ENCODE measurements at regions not wholly inside any gene's neighbourhood (a gene's known extent, or its start where the extent isn't known, plus 50 kb on each side); places are given as distances from the start of the nearest gene placed in this dataset.

DNA sequence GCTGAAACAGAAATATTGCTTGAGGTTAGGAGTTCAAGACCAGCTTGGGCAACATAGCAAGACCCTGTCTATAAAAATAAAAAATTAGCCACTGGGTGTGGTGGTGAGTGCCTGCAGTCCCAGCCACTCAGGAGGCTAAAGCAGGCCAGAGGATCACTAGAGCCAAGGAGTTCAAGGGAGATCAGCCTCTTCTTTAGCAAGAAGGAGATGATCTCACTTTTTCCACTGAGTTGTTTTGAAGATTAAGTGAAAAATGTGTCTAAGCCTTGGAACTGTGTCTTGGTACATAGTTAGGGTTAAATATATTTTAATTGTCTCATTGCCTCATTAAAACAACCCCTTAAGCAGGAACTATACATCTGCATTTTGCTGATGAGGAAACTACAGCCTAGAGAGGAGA is 279.0 kb upstream of the ZFP64 start:
- peaks cover 3% of the 10 kb centered on the region for H3K27me3 ChIP-seq (ENCODE audit: control insufficient read depth, insufficient read depth, low read length)
- H3K9me3 ChIP-seq (ENCODE audit: control insufficient read depth, insufficient read depth, low read length), result no peaks in the 10 kb centered on the region
- no peak for DNase-seq (ENCODE audit: low read depth, low spot score)
- ChIA-PET POLR2A (no interaction called here), CTCF (no interaction called here)
- no peak overlapping the region for H3K27ac ChIP-seq (ENCODE audit: low read depth, low read length)
- TF ChIP-seq, protein P1, sequence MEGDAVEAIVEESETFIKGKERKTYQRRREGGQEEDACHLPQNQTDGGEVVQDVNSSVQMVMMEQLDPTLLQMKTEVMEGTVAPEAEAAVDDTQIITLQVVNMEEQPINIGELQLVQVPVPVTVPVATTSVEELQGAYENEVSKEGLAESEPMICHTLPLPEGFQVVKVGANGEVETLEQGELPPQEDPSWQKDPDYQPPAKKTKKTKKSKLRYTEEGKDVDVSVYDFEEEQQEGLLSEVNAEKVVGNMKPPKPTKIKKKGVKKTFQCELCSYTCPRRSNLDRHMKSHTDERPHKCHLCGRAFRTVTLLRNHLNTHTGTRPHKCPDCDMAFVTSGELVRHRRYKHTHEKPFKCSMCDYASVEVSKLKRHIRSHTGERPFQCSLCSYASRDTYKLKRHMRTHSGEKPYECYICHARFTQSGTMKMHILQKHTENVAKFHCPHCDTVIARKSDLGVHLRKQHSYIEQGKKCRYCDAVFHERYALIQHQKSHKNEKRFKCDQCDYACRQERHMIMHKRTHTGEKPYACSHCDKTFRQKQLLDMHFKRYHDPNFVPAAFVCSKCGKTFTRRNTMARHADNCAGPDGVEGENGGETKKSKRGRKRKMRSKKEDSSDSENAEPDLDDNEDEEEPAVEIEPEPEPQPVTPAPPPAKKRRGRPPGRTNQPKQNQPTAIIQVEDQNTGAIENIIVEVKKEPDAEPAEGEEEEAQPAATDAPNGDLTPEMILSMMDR (IDR thresholded peaks at IDR 0.05; ENCODE audit: low read depth, low read length), result no peak
- H3K4me3 ChIP-seq (ENCODE audit: low read depth, low read length), result no peak overlapping the region

- Histone ChIP-seq H3K9me3 (ENCODE audit: control insufficient read depth, insufficient read depth, low read length) (no peaks in the 10 kb centered on the region), H3K27ac (ENCODE audit: low read depth, low read length) (no peak overlapping the region), H3K4me3 (ENCODE audit: low read depth, low read length) (no peak overlapping the region), H3K27me3 (ENCODE audit: control insufficient read depth, insufficient read depth, low read length) (peaks cover 3% of the 10 kb centered on the region)
- DNase-seq (ENCODE audit: low read depth, low spot score), result no peak
- CTCF ChIA-PET, result no interaction called here
- TF ChIP-seq, protein P1 (IDR thresholded peaks at IDR 0.05; ENCODE audit: low read depth, low read length), result no peak
- POLR2A ChIA-PET, result interaction anchor here (0.5 kb wide), 1 partner anchor 15 kb away, joined by 6 read pairs; no protein-coding TSS in a partner anchor
These were observed 277.5 kb upstream of the ZFP64 start for GRCh38 chr20:52469128-52469527.

GRCh38 chr20:52465991-52466390 is 274.4 kb upstream of the ZFP64 start:
- CTCF ChIA-PET, result no interaction called here
- TF ChIP-seq, protein P1 (IDR thresholded peaks at IDR 0.05; ENCODE audit: low read depth, low read length), result no peak
- peaks cover 11% of the 10 kb centered on the region for H3K27me3 ChIP-seq (ENCODE audit: control insufficient read depth, insufficient read depth, low read length)
- POLR2A ChIA-PET, result no interaction called here
- no peak for DNase-seq (ENCODE audit: low read depth, low spot score)
- no peak overlapping the region for H3K27ac ChIP-seq (ENCODE audit: low read depth, low read length)
- no peaks in the 10 kb centered on the region for H3K9me3 ChIP-seq (ENCODE audit: control insufficient read depth, insufficient read depth, low read length)
- H3K4me3 ChIP-seq (ENCODE audit: low read depth, low read length), result no peak overlapping the region

GRCh38 chr20:52461582-52461981 is 270.0 kb upstream of the ZFP64 start:
- H3K27me3 ChIP-seq (ENCODE audit: control insufficient read depth, insufficient read depth, low read length), result peaks cover 10% of the 10 kb centered on the region
- DNase-seq (ENCODE audit: low read depth, low spot score), result no peak
- H3K4me3 ChIP-seq (ENCODE audit: low read depth, low read length), result no peak overlapping the region
- no peak overlapping the region for H3K27ac ChIP-seq (ENCODE audit: low read depth, low read length)
- H3K9me3 ChIP-seq (ENCODE audit: control insufficient read depth, insufficient read depth, low read length), result no peaks in the 10 kb centered on the region
- CTCF ChIA-PET, result no interaction called here
- TF ChIP-seq, protein P1 (IDR thresholded peaks at IDR 0.05; ENCODE audit: low read depth, low read length), result no peak
- POLR2A ChIA-PET, result no interaction called here

GRCh38 chr20:52459150-52459549 is 267.6 kb upstream of the ZFP64 start:
- peaks cover 10% of the 10 kb centered on the region for H3K27me3 ChIP-seq (ENCODE audit: control insufficient read depth, insufficient read depth, low read length)
- H3K27ac ChIP-seq (ENCODE audit: low read depth, low read length), result no peak overlapping the region
- TF ChIP-seq, protein P1 (IDR thresholded peaks at IDR 0.05; ENCODE audit: low read depth, low read length), result no peak
- ChIA-PET CTCF (no interaction called here), POLR2A (no interaction called here)
- no peak for DNase-seq (ENCODE audit: low read depth, low spot score)
- no peak overlapping the region for H3K4me3 ChIP-seq (ENCODE audit: low read depth, low read length)
- no peaks in the 10 kb centered on the region for H3K9me3 ChIP-seq (ENCODE audit: control insufficient read depth, insufficient read depth, low read length)

Measured in AG04450 (cell line).